B cell (primary cell): ENCODE measurements at regions not wholly inside any gene's neighbourhood (a gene's known extent, or its start where the extent isn't known, plus 50 kb on each side); places are given as distances from the start of the nearest gene placed in this dataset.

Experiments
- CTCF ChIP-seq: fragments of 200-600 bp; IDR thresholded peaks from one replicate; pipeline ENCODE4 v1.8.0; 2022; ENCODE audit warnings: antibody characterized with exemption, mild to moderate bottlenecking
- EZH2 ChIP-seq: IDR thresholded peaks from 2 replicates; pipeline ENCODE4 v1.6.1; 2012; ENCODE audit warnings: borderline replicate concordance, low read depth, mild to moderate bottlenecking, moderate library complexity, low read length; ENCODE audit not compliant: insufficient read depth, poor library complexity, severe bottlenecking

- TF ChIP-seq CTCF (no peak), EZH2 (no peak)
Observed at GRCh38 chr9:22815246-22815645, 368.6 kb downstream of the DMRTA1 start.
